Stimulated activated CD8-positive, alpha-beta memory T cell treated with anti-CD3 and anti-CD28 coated beads, Interleukin-4, amount 100 ng/mL, for 48 hours (primary cell): ENCODE measurements at regions not wholly inside any gene's neighbourhood (a gene's known extent, or its start where the extent isn't known, plus 50 kb on each side); places are given as distances from the start of the nearest gene placed in this dataset.
"Not testable (repeated sequence)": the region's sequence is repeated elsewhere in the genome, so short reads cannot be mapped to it uniquely, and the experiment has no call there.

ENCODE experiments used
- DNase-seq: peaks from one replicate; pipeline ENCODE4 v3.0.0-alpha.2; 2020

DNA sequence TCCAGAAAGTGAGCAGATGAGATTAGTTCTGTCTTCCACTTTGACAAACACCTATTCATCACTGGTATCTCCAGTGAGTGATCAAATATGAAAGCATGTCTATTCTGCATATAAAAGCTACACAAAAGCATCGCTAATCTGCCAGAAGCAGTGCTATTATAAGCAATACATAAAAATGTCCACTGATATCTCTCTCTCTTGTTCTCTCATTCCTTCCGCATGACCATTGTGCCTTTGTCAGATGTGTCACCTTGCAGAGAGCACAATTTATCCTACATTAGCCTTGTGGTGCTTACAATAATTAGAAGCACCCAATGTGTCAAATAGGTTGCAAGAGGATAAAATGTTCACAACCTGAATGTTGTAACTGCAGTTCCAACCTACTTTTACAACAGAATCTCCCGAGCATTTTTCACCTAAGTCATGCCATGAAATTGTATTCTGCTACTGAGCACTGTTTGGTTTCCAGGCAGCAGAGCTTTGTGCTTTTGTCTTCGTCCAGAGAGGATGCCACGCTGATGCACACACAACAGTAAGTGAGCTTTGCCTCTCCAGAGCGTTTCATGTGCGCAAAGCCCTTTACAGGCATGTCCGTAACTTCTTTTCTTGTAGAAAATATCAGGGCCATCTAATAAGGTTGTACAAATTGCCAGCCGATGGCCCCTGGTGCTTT, 198.7 kb upstream of the PLD5 start:
- DNase-seq, result no peak

DNA sequence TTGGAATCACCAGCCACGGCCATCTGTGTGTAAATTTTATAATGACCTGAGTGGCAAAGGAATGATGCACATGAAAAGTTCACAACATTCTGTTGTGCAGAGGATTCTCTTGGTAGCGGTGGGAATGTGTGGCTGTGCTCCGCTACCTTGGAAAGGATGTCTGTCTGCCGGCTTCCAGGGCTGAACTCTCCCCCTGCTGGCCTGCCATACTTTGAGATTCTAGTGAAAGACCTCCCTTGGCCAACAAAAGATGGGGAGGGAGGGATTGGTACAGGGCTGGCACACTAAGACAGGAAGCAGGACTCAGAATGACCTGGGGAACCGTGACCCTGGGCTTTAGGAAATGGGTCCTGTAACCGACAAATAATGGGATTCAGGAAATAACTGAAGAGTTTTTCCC, 194.5 kb upstream of the PLD5 start:
- no peak for DNase-seq

DNA sequence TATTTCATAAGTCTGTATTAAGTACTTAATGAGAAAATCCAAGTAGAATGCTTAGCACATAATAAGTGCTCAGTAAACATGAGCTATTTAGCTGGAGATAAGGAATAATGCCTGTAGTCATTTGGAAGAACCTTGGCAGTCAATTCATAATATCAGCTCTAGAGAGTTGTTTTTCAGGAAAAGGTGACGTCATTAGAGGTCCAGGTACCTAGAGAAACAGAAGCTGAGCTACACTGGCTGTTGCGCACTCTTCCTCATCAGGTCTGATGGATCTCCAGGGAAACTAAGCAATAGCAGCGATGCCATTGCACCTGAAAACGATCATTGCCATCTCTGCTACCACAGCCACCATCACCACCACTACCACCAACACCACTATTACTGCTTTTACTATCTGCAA, 187.8 kb upstream of the PLD5 start:
- DNase-seq, result no peak

DNA sequence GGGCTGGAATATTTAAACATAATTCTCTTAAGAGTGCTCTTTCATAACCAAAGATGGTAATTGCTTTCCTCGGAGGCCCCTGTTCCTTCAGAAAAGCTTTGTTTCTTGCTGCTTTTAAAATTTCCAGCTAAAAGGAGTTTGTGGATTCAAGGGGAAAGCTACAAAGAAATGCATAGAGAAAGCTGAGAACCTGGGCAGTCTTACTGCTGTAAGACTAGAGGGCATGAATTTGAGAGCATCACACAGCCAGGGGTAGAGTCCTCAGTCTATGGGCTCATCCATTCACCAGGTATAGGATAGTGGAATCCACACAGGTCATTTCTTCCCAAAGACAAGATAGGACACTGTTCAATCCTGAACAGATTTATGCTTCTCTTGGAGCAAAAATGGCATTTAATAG, 186.3 kb upstream of the PLD5 start:
- no peak for DNase-seq

DNA sequence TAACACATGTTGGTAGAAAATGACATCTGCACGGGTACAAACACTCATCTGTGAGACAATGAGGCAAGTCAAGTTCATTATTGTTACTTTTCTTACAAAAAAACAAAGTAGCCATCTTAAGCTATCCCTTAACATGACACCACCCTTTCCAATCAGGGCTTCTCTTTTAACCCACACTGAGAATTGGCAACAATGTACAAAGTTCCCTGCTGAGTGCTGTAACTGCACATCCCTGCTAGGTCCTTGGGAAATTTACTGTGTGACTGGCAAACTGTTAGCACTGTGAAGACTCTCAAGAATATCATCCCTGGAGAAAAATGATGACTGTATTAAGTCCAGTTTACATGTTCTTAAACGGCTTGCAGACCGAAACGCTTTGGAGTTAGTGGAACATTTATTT, 185.8 kb upstream of the PLD5 start:
- no peak for DNase-seq

GRCh38 chr1:242703467-242703866, 179.0 kb upstream of the PLD5 start:
- no peak for DNase-seq

- DNase-seq, result no peak
Measured at GRCh38 chr1:242692988-242693387, 168.5 kb upstream of the PLD5 start.

DNA sequence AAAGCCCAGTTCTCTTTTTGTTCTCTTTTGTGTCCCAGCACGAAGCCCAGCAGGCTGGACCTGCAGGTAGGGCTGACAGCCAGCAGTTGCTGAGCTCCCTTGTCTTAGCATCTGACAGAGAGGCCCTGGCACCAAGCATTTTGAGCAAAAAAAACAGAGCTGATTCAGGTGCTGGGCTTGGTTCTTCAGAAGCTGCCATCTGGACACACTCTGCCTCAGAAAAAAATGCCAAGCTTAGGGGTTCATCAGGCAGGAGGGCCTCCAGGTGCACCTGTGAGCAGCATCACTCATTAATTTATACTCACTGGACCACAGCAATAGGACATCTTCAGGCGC, 167.1 kb upstream of the PLD5 start:
- DNase-seq, result no peak

DNA sequence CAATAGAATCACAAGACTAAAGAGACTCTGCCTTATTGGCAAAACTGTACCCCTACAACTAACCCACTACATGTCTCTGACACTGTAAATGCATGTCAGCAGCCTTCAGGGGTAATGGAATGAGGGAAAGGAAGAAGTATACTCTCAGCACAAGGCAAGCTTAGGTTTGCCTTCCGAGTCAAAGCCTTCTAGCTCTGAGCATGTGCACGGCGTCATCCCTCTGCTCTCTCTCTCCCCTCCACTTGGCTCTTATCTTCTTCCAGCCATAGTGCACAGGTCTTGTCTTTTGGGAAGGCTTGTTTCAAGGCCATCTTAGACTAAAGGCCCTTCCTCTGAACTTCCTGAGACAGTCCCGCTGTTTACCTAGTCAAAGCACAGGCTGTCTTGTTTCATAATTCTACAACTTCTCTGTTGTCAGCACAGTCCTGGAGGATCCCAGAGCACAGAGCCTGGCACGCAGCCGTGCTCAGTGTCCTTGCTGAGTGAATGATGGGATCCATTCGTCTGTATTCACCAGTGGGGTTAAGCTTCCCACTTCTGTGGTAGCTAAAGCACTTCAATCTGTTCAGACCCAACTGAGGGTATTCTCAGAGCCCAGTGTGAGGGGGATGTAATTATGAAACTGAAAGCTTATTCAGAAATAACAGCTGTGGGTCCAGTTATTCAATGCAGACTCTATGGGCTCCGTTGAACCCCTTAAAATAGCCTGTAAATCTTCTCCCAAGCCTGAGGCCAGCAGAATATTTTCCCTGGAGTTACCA, 166.5 kb upstream of the PLD5 start:
- no peak for DNase-seq

DNA sequence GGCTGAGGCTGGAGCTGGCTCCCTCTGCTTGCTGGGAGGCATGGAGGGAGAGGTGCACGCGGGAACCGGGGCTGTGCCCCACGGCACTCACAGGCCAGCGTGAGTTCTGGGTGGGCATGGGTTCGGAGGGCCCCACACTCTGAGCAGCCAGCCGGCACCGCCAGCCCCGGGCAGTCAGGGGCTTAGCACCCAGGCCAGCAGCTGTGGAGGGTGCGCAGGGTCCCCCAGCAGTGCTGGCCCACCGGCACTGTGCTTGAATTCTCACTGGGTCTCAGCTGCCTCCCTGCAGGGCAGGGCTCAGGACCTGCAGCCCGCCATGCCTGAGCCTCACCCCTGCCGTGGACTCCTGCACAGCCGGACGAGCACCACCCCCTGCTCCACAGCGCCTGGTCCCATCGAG, 164.9 kb upstream of the PLD5 start:
- no peak for DNase-seq

DNA sequence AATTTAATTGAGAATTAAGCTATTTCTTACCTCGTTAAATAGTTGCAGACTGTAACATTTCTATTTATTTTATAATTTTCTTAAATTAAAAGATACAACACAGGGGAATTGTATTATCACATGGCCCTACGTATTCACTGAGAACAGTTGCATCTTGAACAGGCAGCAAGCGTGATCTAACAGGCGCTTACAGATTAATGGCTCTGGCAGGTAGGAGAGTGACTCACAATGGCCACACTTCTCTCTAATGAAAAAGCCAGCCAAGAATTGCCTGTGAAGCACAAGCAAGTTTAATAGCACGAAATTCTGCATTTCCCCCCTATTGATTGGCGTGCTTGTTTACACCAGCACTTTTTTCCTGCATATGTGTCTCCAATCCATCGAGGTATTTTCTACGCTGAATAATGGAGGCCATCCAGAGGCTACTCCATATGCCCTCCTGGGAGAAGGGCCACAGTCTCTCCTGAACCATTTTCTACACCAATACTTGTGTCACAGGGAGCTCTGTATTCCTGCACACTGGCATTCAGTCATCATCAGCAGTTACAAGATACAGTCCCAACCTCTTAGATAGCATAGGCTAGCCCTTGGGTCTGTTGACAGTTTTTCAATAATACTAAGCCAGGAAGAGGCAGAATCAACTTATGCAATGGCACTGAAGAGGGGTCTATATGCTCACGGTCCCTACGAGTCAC, 150.6 kb upstream of the PLD5 start:
- no peak for DNase-seq

- DNase-seq, result no peak
Measured at GRCh38 chr1:242673652-242674051, 149.2 kb upstream of the PLD5 start.

DNA sequence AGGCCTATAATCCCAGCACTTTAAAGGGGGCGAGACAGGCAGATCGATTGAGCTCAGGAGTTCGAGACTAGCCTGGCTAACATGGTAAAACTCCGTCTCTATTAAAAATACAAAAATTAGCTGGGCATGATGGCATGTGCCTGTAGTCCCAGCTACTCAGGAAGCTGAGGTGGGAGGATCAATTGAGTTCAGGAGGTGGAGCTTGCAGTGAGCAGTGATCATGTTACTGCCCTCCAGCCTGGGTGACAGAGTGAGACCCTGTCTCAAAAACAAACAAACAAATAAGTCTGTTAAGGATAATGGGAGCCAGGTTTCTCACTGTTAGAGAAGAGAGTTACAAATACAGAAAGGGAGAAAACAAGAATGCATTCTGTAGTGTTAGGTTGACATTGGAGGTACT, 148.7 kb upstream of the PLD5 start:
- not testable (repeated sequence) for DNase-seq

DNA sequence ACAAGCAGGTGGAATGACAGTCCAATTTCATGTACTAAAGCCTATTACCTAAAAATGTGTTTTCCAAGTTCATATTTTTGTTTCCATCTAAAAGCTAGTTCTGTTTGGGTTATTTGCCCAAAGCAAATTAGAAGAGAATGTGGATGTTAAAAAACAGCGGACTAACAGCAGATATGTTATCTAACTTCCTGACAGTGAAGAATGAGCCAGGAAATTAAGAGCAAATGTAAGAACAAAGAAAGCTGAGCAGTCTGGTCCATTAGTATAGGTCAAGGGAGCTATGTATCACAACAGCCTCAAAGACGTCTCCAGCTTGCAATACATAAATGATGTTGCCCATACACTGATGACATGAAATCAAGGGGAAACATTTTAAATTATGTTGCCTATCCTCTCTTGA, 145.5 kb upstream of the PLD5 start:
- DNase-seq, result no peak

- DNase-seq, result no peak
Measured at GRCh38 chr1:242662886-242663285, 138.4 kb upstream of the PLD5 start.

DNA sequence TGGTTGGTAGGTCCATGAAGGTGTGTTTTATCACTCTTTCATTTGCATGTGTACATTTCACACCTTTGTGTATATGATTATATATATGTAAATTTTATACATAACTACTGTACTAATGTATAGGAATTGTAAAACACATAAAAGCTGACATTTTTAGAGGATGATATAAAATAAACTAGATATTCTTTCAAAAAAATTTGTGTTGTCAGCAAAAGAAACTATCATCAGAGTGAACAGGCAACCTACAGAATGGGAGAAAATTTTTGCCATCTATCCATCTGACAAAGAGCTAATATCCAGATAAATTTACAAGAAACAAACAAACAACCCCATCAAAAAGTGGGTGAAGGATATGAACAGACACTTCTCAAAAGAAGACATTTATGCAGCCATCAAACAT, 129.3 kb upstream of the PLD5 start:
- not testable (repeated sequence) for DNase-seq

- DNase-seq, result peak; percentile 24
Measured at GRCh38 chr1:242651817-242652216, 127.3 kb upstream of the PLD5 start.

GRCh38 chr1:242641461-242641860, 117.0 kb upstream of the PLD5 start:
- DNase-seq, result no peak

DNA sequence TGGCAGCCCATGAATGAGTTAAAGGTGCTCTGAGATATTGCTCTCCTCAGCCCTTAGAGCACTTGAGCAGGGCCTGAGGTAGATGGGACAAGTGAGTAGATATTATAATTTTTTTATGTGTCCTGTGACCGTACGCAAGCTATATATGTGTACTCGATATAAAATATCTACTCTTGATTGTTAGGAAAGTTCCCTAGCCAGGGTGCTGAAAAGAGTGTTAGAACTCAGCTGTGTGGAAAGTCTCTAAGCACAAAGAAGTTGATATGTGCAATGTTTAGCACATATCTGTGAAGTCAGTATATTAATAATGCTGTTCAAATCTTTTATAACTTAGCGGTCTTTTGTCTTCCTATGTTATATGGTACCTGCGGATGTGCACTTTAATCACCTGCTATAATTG, 114.6 kb upstream of the PLD5 start:
- DNase-seq, result no peak

GRCh38 chr1:242634732-242635131, 110.2 kb upstream of the PLD5 start:
- no peak for DNase-seq

- no peak for DNase-seq
Measured at GRCh38 chr1:242629396-242629795, 104.9 kb upstream of the PLD5 start.

- DNase-seq, result no peak
Measured at GRCh38 chr1:242623756-242624155, 99.3 kb upstream of the PLD5 start.

GRCh38 chr1:242623119-242623518, 98.6 kb upstream of the PLD5 start:
- no peak for DNase-seq

- DNase-seq, result no peak
Measured at GRCh38 chr1:242613266-242613815, 88.8 kb upstream of the PLD5 start.
